Breast epithelium (tissue), 3 donors: ENCODE measurements at regions not wholly inside any gene's neighbourhood (a gene's known extent, or its start where the extent isn't known, plus 50 kb on each side); places are given as distances from the start of the nearest gene placed in this dataset.

Source experiments
- POLR2A ChIP-seq: fragments of 450-650 bp; IDR thresholded peaks from one replicate; pipeline ENCODE4 v1.6.1; 2016; ENCODE audit warnings: antibody characterized with exemption, mild to moderate bottlenecking, moderate library complexity
- POLR2AphosphoS5 ChIP-seq, 3 donors: sonication (generic); formaldehyde crosslinking; IDR thresholded peaks; one replicate each; pipeline ENCODE4 v1.6.1; 2017; ENCODE audit warnings: antibody characterized with exemption in 3 of 3
- TF ChIP-seq, protein P1 (sequence below), 3 donors: fragments of 450-650 bp; IDR thresholded peaks; one replicate each; pipeline ENCODE4 v1.5.1; 2016 to 2017; ENCODE audit warnings: antibody characterized with exemption in 3 of 3, mild to moderate bottlenecking in 3 of 3, moderate library complexity in 3 of 3

- TF ChIP-seq POLR2AphosphoS5 (IDR thresholded peaks at IDR 0.05), result no peak
- TF ChIP-seq, protein P1, sequence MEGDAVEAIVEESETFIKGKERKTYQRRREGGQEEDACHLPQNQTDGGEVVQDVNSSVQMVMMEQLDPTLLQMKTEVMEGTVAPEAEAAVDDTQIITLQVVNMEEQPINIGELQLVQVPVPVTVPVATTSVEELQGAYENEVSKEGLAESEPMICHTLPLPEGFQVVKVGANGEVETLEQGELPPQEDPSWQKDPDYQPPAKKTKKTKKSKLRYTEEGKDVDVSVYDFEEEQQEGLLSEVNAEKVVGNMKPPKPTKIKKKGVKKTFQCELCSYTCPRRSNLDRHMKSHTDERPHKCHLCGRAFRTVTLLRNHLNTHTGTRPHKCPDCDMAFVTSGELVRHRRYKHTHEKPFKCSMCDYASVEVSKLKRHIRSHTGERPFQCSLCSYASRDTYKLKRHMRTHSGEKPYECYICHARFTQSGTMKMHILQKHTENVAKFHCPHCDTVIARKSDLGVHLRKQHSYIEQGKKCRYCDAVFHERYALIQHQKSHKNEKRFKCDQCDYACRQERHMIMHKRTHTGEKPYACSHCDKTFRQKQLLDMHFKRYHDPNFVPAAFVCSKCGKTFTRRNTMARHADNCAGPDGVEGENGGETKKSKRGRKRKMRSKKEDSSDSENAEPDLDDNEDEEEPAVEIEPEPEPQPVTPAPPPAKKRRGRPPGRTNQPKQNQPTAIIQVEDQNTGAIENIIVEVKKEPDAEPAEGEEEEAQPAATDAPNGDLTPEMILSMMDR (IDR thresholded peaks at IDR 0.05), result no peak
- no peak for TF ChIP-seq POLR2A
Observed at GRCh38 chr1:94714552-94714951, 105.6 kb upstream of the SLC44A3 start.
